Hematopoietic multipotent progenitor cell (in vitro differentiated cells): ENCODE measurements at regions not wholly inside any gene's neighbourhood (a gene's known extent, or its start where the extent isn't known, plus 50 kb on each side); places are given as distances from the start of the nearest gene placed in this dataset.

Experiments
- DNase-seq, 3 donors: peaks; one replicate each; pipeline ENCODE4 v3.0.0-alpha.2; 2011 to 2015; ENCODE audit warnings: low read depth in 2 of 3, low spot score in 2 of 3

DNA sequence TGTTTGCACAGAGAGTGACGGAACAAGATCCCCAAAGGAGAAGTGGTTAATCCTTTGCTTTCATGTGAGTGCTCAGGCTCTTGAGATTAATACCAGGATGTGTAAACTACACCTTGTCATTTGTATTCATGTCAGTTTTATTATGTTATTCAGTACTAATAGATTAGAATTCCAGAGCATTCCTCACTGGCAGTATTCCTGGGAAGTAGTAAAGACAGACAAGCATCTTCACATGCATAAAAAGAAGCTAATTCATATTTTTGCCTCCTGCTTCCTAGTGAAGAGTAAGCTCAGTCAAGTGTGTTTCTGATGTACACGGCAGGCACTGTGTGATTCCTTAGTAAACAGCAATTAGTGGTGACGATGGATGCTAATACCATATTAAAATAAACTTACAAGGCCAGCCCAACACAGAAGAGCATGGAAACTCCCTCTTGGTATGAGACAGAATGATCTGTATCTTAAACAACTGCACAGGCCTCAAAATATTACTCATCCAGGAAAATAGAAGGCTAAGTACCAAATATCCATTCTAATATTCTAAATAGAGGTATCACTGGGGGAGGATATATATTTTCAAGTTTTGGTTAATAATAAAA is 336.8 kb upstream of the MCTP2 start:
- DNase-seq = no peak

GRCh38 chr15:93887151-93887550 is 344.2 kb upstream of the MCTP2 start:
- no peak for DNase-seq

- DNase-seq = no peak
Observed at GRCh38 chr15:93882779-93883178, 348.6 kb upstream of the MCTP2 start.

DNA sequence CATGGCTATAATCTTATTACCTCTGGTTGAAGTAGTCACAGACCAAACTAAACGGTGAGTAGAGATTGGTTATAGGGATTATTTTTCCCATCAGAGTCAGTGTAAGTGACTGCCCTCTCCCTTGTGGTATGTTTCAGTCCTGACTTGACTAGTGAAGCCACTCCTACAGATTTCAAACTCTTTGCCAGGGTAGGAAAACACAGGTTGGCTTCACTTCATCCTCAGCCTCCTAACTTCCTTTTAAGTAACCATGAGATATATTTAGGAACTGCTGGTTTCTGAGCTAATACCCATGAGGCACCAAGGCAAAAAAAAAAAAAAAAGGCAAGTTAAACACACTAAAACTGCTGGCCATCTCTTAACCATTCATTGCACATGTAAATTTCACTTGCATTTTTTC is 349.2 kb upstream of the MCTP2 start:
- no peak for DNase-seq

DNA sequence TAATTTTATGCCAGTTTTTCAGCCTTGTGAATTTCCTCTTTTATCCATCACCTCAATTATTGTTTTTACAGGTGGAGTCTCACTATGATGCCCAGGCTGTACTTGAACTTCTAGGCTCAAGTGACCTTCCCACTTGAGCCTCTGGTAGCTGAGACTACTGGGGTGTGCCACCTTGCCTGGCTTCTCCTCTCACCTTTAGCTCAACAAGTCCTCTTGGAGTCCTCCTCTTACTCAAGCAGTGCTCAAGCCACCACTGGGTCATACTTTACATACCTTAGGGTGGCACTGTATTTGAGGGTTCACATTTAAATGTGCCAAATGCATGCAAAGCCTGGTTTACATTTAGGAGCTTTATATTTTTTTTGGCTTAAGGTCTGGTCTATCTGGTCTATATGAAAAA is 350.1 kb upstream of the MCTP2 start:
- DNase-seq = no peak

GRCh38 chr15:93880358-93880757 is 351.0 kb upstream of the MCTP2 start:
- no peak for DNase-seq

GRCh38 chr15:93870583-93870982 is 360.8 kb upstream of the MCTP2 start:
- DNase-seq = no peak

- DNase-seq = no peak
Observed at GRCh38 chr15:93866948-93867347, 364.4 kb upstream of the MCTP2 start.

DNA sequence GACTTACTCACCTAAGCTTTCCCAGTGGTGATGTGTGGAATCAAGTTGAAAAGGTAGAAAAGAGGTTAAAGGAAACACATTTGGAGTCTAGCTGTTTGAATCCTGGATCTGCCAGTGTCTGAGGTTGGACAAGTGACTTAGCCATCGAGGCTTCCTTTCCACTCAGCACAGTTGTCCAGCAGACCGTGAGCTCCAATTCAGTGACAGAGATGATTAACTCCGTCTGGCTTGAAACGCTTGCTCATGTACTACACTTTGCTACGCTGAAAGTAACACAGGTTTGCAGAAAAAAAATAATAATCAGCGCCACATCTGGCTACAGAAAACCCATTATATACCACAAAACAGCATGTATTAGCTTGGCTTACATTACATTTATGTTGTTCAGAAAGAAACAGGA is 364.9 kb upstream of the MCTP2 start:
- DNase-seq = no peak

DNA sequence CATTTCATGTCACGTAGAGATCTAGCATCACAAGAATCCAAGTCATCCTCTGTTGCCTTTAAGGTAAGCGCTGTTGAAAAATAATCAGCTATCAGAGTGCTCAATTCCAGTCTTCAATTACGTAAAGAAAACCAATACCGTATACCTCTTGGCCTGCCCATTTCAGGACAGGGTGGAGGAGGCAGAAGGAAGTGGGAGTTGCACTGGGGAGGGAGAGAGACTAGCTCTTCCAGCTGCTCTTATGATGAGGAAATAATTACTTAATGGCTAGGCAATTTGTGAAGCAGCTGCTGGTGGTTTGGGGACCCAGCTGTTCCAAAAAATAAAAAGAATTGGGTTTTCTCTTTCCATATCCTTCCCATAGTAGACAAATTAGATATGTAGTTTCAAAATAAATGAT is 365.8 kb upstream of the MCTP2 start:
- DNase-seq = no peak

- peak in 2 of 3 donors; percentile 70 to 83 for DNase-seq
Observed at GRCh38 chr15:93862791-93863190, 368.6 kb upstream of the MCTP2 start.

- peak in 1 of 3 donors; percentile 35 for DNase-seq
Observed at GRCh38 chr15:93861956-93862741, 369.2 kb upstream of the MCTP2 start.

DNA sequence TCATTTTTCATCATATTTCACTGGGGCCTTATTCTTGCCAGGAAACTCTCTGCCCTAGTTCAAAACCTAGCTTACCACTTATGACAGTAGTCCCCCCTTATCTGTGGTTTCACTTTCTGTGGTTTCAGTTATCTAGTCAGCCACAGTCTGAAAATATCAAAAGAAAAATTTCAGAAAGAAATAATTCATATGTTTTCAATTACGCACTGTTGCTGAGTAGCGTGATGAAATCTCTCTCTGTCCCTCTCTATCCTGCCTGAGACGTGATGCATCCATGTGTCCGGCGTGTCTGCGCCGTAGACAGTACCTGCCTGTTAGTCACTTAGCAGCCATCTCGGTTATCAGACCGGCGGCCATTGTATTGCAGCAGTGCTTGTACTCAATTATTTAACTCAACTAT is 369.9 kb upstream of the MCTP2 start:
- DNase-seq = peak in 1 of 3 donors; percentile 50

GRCh38 chr15:93860701-93861100 is 370.7 kb upstream of the MCTP2 start:
- no peak for DNase-seq

DNA sequence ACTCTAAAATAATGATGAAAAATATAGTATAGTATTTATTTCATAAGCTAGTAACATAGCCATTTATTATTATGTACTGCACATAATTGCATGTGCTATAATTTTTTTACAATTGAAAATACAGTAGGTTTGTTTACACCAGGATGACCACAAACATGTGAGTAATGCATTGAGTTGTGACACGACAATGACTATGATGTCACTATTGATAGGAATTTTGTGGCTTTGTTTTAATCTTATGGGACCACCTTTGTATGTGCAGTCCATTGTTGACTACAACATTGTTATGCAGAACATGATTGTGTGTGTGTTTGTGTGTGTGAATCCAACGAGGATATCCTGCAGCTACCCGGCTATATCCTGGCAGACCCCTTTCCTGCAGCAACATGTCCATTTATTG is 372.2 kb upstream of the MCTP2 start:
- DNase-seq = no peak

DNA sequence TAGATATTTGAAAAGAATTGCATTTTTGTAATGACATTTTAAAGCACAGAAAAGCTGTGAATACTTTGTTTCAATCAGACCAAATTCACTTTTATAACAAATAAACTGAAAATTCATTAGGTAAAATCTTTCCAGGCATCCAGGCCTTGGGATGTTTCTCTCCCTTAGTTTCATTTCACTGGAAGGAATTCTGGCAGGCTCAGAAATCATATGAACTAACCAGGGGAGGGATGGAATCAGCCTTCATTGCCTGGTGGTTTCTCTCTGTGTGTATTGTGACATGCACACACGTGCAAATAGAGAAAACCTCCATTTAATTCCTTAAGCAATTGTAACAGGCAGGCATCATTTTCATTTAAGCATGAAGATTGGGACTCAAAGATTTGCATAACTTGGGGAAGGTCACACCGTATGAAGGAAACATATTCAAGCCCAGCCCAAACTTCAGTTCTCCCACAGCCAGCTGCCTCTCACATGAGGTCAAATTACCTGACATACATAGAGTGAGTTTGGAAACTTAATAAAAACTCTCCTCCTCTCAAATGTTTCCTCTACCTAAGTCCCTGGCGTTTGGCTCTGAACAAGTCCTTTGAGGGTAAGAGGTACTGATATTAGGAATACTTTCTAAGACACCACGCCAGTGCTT is 376.1 kb upstream of the MCTP2 start:
- DNase-seq = no peak

- DNase-seq = no peak
Observed at GRCh38 chr15:93854088-93854487, 377.3 kb upstream of the MCTP2 start.

DNA sequence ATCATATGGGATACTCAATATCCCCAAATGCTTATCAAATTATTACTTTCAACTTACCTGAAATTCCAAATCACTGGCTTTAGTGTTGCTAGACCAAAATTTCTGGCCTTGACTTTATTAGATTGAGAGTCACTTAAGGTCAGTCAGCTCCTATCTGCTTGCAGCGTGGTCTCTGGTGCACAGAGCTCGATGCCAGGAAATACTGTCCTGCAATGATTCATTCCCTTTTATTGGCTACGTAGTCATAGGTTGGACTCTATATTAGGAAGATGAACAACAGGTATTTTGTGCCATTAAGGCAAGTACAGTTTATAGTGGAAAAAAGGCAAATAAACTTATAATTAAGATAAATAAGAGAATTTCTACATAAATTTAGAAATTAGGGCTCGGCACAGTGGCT is 378.6 kb upstream of the MCTP2 start:
- DNase-seq = no peak

DNA sequence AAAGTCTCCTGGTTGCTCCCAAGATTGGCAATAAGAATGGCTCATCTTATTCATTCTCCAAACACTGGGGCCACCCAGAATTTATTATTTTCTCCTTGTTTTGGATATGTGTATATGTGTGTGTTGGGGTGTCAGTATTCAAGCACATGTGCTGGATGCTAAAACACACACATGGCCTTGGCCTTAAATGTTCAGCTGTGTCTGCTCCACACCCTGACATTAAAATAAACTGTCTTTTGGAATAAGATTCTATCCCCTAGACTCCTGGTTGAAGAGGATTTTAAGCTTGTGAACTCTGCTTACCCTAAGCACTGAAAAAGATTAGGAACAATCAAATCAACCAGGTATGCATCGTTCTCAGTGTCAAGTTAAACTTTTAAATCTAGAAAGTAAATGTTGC is 382.9 kb upstream of the MCTP2 start:
- no peak for DNase-seq

DNA sequence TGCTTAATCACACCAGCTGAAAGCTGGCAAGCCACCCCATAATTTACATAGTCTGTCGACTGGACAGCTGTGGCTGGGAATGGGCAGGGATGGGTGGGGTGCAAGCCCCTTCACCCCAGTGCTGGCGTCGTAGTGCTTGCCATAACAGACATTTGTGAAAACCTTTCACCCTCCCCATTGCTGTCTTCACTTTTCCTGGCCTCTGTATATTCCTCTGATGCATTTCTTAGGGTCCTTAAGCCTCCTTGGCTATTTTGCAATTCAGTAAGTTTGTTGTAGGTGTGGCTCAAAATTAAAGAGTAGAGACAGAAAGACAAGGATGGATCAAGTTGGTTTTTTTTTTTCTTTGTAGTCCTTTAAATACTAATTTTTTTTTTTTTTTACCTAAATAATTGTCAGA is 383.3 kb upstream of the MCTP2 start:
- no peak for DNase-seq

- DNase-seq = no peak
Observed at GRCh38 chr15:93846148-93846547, 385.2 kb upstream of the MCTP2 start.

DNA sequence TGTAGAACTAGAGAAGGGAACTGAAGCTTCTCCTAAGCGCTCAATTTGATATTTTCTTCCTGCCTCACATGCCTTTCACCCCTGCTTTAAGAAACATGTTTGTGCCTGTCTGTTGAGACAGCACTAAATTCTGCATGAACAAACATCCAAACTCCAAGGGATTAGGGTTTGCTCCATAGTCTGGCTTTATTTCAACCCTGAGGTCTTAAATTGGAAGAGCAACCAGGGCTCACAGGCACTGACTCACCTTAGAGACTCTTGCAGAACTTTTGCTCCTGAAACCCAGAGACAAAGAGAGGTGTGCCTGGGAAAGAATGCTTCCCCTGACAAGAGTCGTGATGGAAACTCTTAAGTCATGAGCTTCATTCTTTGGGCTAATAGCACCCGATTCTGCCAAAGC is 393.9 kb upstream of the MCTP2 start:
- no peak for DNase-seq
